T-cell (primary cell): ENCODE measurements at regions not wholly inside any gene's neighbourhood (a gene's known extent, or its start where the extent isn't known, plus 50 kb on each side); places are given as distances from the start of the nearest gene placed in this dataset.

ENCODE experiments used
- ATAC-seq, 4 experiments: fragments of 200-7000 bp in 3 of 4; fragments of 150-1000 bp in 1 of 4; cut with Tn5 transposase; replicated peaks in 1 of 4; 1 replicate in 3 of 4; 2 replicates in 1 of 4; pipeline ENCODE4 v1.10.0; 2021; ENCODE audit warnings: moderate library complexity in 3 of 4, mild to moderate bottlenecking in 2 of 4, moderate number of reproducible peaks in 1 of 4
- CTCF ChIA-PET, 2 donors: fragments of 300-600 bp; sonication (Branson Sonifier 250); formaldehyde crosslinking; loops; one replicate each; lab custom pipeline; 2022; ENCODE audit warnings: antibody characterized with exemption in 2 of 2; lab: Charles Lee
- POLR2A ChIA-PET, 2 donors: fragments of 300-600 bp; sonication (Branson Sonifier 250); formaldehyde crosslinking; loops; one replicate each; lab custom pipeline; 2022; ENCODE audit warnings: antibody characterized with exemption in 2 of 2; lab: Charles Lee
- DNase-seq, 35 experiments: peaks; one replicate each; pipeline versions ENCODE4 v3.0.0 to v3.0.0-alpha.2; 2013 to 2023
- H3K27ac ChIP-seq: one replicate; pipeline ENCODE4 v1.5.1; 2013; ENCODE audit warnings: low read length
- H3K27me3 ChIP-seq, 2 experiments: replicated peaks in 1 of 2; 1 replicate in 1 of 2; 2 replicates in 1 of 2; pipeline versions ENCODE4 v1.6.1 to v1.7.0; 2013; ENCODE audit warnings: low read length in 1 of 2, mixed read lengths in 1 of 2; ENCODE audit not compliant: control insufficient read depth in 2 of 2, insufficient read depth in 2 of 2; ENCODE audit errors: extremely low read depth in 1 of 2
- H3K36me3 ChIP-seq, 2 donors: 1 replicate in 1 of 2; 2 replicates in 1 of 2; pipeline versions ENCODE4 v1.6.1 to v1.7.0; 2013; ENCODE audit warnings: low read length in 1 of 2; ENCODE audit not compliant: control insufficient read depth in 2 of 2, insufficient read depth in 1 of 2; ENCODE audit errors: extremely low read depth in 1 of 2
- H3K4me1 ChIP-seq, 2 experiments: 1 replicate in 1 of 2; 2 replicates in 1 of 2; pipeline versions ENCODE4 v1.6.1 to v1.7.0; 2013; ENCODE audit warnings: low read length in 2 of 2, mixed read lengths in 1 of 2; ENCODE audit not compliant: insufficient read depth in 2 of 2, control insufficient read depth in 1 of 2; ENCODE audit errors: extremely low read depth in 1 of 2
- H3K4me3 ChIP-seq, 2 donors: 1 replicate in 1 of 2; 2 replicates in 1 of 2; pipeline versions ENCODE4 v1.5.1 to v1.7.0; 2013; ENCODE audit warnings: mild to moderate bottlenecking in 2 of 2, low read length in 1 of 2, moderate library complexity in 1 of 2; ENCODE audit not compliant: control insufficient read depth in 1 of 2; ENCODE audit errors: extremely low read depth in 1 of 2
- H3K9me3 ChIP-seq: 2 replicates; pipeline ENCODE4 v1.7.0; 2013
- H3K27ac Mint-ChIP-seq, 2 donors: one replicate each; pipeline ENCODE4 v1.8.0; 2020 to 2021; ENCODE audit warnings: mild to moderate bottlenecking in 2 of 2, mixed read lengths in 2 of 2
- H3K27me3 Mint-ChIP-seq, 2 donors: one replicate each; pipeline ENCODE4 v1.8.0; 2021 to 2022; ENCODE audit warnings: mixed read lengths in 2 of 2
- H3K36me3 Mint-ChIP-seq: one replicate; pipeline ENCODE4 v1.8.0; 2021; ENCODE audit warnings: mixed read lengths
- H3K4me1 Mint-ChIP-seq, 3 donors: one replicate each; pipeline ENCODE4 v1.8.0; 2020 to 2022; ENCODE audit warnings: mixed read lengths in 3 of 3, mild to moderate bottlenecking in 1 of 3
- H3K4me3 Mint-ChIP-seq, 3 donors: one replicate each; pipeline ENCODE4 v1.8.0; 2020 to 2022; ENCODE audit warnings: mild to moderate bottlenecking in 3 of 3, mixed read lengths in 3 of 3, moderate library complexity in 3 of 3
- H3K9me3 Mint-ChIP-seq, 3 donors: one replicate each; pipeline ENCODE4 v1.8.0; 2020 to 2022; ENCODE audit warnings: mixed read lengths in 3 of 3
- WGBS: methylation state at CpG from one replicate; pipeline ENCODE4 v1.1.5; 2013; ENCODE audit warnings: missing lambda C conversion rate; ENCODE audit not compliant: insufficient coverage; 5-methylcytosine and 5-hydroxymethylcytosine counted together

- no peaks in the 10 kb centered on the region for H3K9me3 ChIP-seq
- no peaks in the 10 kb centered on the region for H3K9me3 Mint-ChIP-seq
- no CpG with 5 or more reads among the region's 3 CpGs for WGBS
- H3K27ac ChIP-seq = no peak overlapping the region
- no peak overlapping the region for H3K4me3 ChIP-seq
- no peaks in the 10 kb centered on the region for H3K36me3 Mint-ChIP-seq
- H3K4me3 Mint-ChIP-seq = no peak overlapping the region
- no peaks in the 10 kb centered on the region for H3K27me3 ChIP-seq
- DNase-seq (no peak), ATAC-seq (no peak)
- H3K4me1 ChIP-seq = no peaks in the 10 kb centered on the region
- POLR2A ChIA-PET = no interaction called here
- CTCF ChIA-PET = no interaction called here
- no peaks in the 10 kb centered on the region for H3K36me3 ChIP-seq
- H3K4me1 Mint-ChIP-seq = no peaks in the 10 kb centered on the region
- peaks cover 0 to 4% of the 10 kb centered on the region in 2 donors for H3K27me3 Mint-ChIP-seq
- H3K27ac Mint-ChIP-seq = no peak overlapping the region
These were observed 847.6 kb downstream of the SOCS6 start for GRCh38 chr18:71136487-71136886.

- Mint-ChIP-seq H3K4me3 (no peak overlapping the region), H3K27ac (no peak overlapping the region), H3K27me3 (no peaks in the 10 kb centered on the region), H3K9me3 (peaks cover 0 to 8% (median 3%) of the 10 kb centered on the region in 3 donors), H3K36me3 (no peaks in the 10 kb centered on the region), H3K4me1 (no peaks in the 10 kb centered on the region)
- ChIA-PET CTCF (no interaction called here), POLR2A (no interaction called here)
- DNase-seq = no peak
- Histone ChIP-seq H3K4me3 (no peak overlapping the region), H3K36me3 (no peaks in the 10 kb centered on the region), H3K9me3 (no peaks in the 10 kb centered on the region), H3K27me3 (no peaks in the 10 kb centered on the region), H3K27ac (no peak overlapping the region), H3K4me1 (no peaks in the 10 kb centered on the region)
- no peak for ATAC-seq
- WGBS = 88% methylated on average over 1 of the region's 4 CpGs
These were observed 845.3 kb downstream of the SOCS6 start for GRCh38 chr18:71134122-71134521.

DNA sequence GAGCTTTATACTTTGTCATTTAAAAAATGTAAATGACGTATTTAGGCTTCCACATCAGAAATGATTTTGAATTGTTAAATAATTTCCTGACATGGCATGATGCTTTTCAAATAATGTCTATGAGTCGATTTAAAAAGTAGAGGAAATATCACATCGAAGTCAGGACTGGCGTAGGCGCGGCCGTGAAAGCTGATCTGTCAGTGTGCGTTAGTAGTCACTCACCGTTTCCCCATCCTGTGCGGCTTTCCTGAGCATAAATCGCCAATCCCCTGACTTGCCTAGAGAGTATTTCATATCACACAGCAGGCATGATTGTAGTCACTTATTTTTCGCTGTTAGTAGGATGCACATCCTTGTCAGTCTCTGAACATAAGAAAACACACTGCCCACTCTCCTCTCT, 843.1 kb downstream of the SOCS6 start:
- WGBS = 92% methylated on average over 10 of the region's 12 CpGs
- Mint-ChIP-seq H3K4me1 (no peaks in the 10 kb centered on the region), H3K4me3 (no peak overlapping the region), H3K27ac (no peak overlapping the region), H3K36me3 (no peaks in the 10 kb centered on the region), H3K27me3 (no peaks in the 10 kb centered on the region), H3K9me3 (peaks cover 0 to 13% (median 3%) of the 10 kb centered on the region in 3 donors)
- no peaks in the 10 kb centered on the region for H3K36me3 ChIP-seq
- H3K4me1 ChIP-seq = no peaks in the 10 kb centered on the region
- no peak for ATAC-seq
- no peaks in the 10 kb centered on the region for H3K9me3 ChIP-seq
- H3K27me3 ChIP-seq = no peaks in the 10 kb centered on the region
- H3K4me3 ChIP-seq = no peak overlapping the region
- ChIA-PET CTCF (interaction anchor here in 1 of 2 donors (0.7 kb wide), 1 partner anchor 18 kb away, joined by 5 read pairs; no protein-coding TSS in a partner anchor), POLR2A (no interaction called here)
- no peak for DNase-seq
- H3K27ac ChIP-seq = no peak overlapping the region

DNA sequence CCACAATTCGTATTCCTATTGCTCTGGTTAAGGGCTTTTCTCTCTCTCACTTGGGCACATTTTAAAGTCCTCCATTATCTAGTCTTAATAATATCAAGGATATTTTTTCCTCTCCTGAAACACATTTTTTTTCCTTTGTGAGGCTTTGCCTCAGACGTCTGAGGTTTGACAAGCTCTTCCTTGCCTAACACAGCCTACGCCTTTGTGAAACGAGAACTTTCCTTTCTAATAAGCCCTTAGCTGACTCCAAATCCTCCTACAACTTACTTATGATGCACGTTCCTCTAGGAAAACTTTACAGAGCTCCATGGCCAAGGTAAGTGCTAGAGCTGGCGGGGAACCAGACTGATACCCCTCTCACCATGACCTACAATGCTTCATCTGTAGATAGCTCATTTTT, 841.5 kb downstream of the SOCS6 start:
- WGBS = 74% methylated on average over 5 of the region's 6 CpGs
- peaks cover 0 to 17% (median 3%) of the 10 kb centered on the region in 3 donors for H3K9me3 Mint-ChIP-seq
- no peak overlapping the region for H3K27ac Mint-ChIP-seq
- ChIA-PET CTCF (no interaction called here), POLR2A (interaction anchor here in 1 of 2 donors (0.6 kb wide), 1 partner anchor 1075 kb away, joined by 5 read pairs; no protein-coding TSS in a partner anchor)
- DNase-seq = no peak
- no peaks in the 10 kb centered on the region for H3K36me3 ChIP-seq
- no peaks in the 10 kb centered on the region for H3K9me3 ChIP-seq
- no peaks in the 10 kb centered on the region for H3K36me3 Mint-ChIP-seq
- no peak overlapping the region for H3K4me3 ChIP-seq
- no peaks in the 10 kb centered on the region for H3K4me1 Mint-ChIP-seq
- no peaks in the 10 kb centered on the region for H3K27me3 ChIP-seq
- no peak for ATAC-seq
- H3K4me3 Mint-ChIP-seq = no peak overlapping the region
- H3K27me3 Mint-ChIP-seq = no peaks in the 10 kb centered on the region
- H3K27ac ChIP-seq = no peak overlapping the region
- H3K4me1 ChIP-seq = no peaks in the 10 kb centered on the region

DNA sequence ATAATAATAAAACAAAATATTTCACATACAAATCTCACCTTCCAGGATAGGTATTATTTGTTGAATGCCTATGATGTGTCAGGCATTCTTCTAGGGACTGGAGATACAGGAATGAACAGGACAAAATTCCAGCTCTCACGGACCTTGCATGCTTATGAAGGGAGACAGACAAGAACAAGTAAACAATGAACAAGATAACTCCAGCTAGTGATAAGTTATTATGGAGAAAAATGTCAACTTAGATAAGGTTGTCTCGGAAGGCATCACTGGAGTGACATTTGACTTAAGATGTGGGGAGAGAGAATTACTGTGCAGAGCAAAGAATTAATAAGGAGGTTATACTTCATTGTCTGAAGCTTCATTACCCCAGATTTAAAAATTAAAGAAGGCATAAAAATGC, 836.7 kb downstream of the SOCS6 start:
- Mint-ChIP-seq H3K36me3 (no peaks in the 10 kb centered on the region), H3K27ac (no peak overlapping the region), H3K9me3 (peaks cover 11 to 37% (median 22%) of the 10 kb centered on the region in 3 donors), H3K4me1 (no peaks in the 10 kb centered on the region), H3K4me3 (no peak overlapping the region), H3K27me3 (no peaks in the 10 kb centered on the region)
- ATAC-seq (no peak), DNase-seq (no peak)
- Histone ChIP-seq H3K9me3 (no peaks in the 10 kb centered on the region), H3K27me3 (no peaks in the 10 kb centered on the region), H3K4me1 (no peaks in the 10 kb centered on the region), H3K27ac (no peak overlapping the region), H3K36me3 (no peaks in the 10 kb centered on the region), H3K4me3 (no peak overlapping the region)
- POLR2A ChIA-PET = no interaction called here
- 94% methylated on average over 2 of the region's 2 CpGs for WGBS
- CTCF ChIA-PET = no interaction called here

DNA sequence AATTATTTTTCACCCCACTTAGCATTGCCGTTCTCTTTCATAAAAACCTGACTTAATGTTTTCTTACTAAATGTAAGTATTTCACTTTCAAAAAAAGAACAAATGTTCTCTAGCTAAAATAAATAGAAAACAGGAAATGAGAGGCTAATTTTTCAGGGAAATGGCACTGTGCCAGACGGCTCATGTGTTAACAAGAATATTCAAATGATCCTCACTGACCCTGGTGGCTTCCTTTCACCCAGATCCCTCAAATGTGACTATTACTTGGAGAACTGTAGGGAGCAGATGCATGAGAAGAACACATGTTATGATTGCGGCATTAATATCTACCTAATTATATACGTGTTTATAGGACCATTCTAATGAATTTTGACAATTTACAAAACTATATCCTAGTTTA, 827.7 kb downstream of the SOCS6 start:
- no peaks in the 10 kb centered on the region for H3K27me3 Mint-ChIP-seq
- no peaks in the 10 kb centered on the region for H3K36me3 ChIP-seq
- no peak overlapping the region for H3K27ac ChIP-seq
- H3K9me3 ChIP-seq = no peaks in the 10 kb centered on the region
- H3K4me1 Mint-ChIP-seq = no peaks in the 10 kb centered on the region
- no peaks in the 10 kb centered on the region for H3K27me3 ChIP-seq
- ChIA-PET POLR2A (no interaction called here), CTCF (no interaction called here)
- no peak overlapping the region for H3K4me3 Mint-ChIP-seq
- no peak overlapping the region for H3K4me3 ChIP-seq
- peaks cover 10 to 14% (median 11%) of the 10 kb centered on the region in 3 donors for H3K9me3 Mint-ChIP-seq
- no CpG with 5 or more reads among the region's 4 CpGs for whole genome bisulfite sequencing
- no peaks in the 10 kb centered on the region for H3K4me1 ChIP-seq
- no peak overlapping the region for H3K27ac Mint-ChIP-seq
- DNase-seq (no peak), ATAC-seq (no peak)
- no peaks in the 10 kb centered on the region for H3K36me3 Mint-ChIP-seq

GRCh38 chr18:71115261-71115660, 826.4 kb downstream of the SOCS6 start:
- no peaks in the 10 kb centered on the region for H3K4me1 Mint-ChIP-seq
- no peak overlapping the region for H3K4me3 Mint-ChIP-seq
- H3K4me3 ChIP-seq = no peak overlapping the region
- H3K27me3 Mint-ChIP-seq = no peaks in the 10 kb centered on the region
- H3K27ac Mint-ChIP-seq = no peak overlapping the region
- ChIA-PET CTCF (no interaction called here), POLR2A (interaction anchor here in 1 of 2 donors (0.7 kb wide), 1 partner anchor 41 kb away, joined by 4 read pairs; no protein-coding TSS in a partner anchor)
- H3K36me3 ChIP-seq = no peaks in the 10 kb centered on the region
- no peak for ATAC-seq
- no peak overlapping the region for H3K27ac ChIP-seq
- no peaks in the 10 kb centered on the region for H3K4me1 ChIP-seq
- WGBS = 89% methylated on average over 7 of the region's 8 CpGs
- no peak for DNase-seq
- no peaks in the 10 kb centered on the region for H3K9me3 ChIP-seq
- H3K36me3 Mint-ChIP-seq = no peaks in the 10 kb centered on the region
- H3K9me3 Mint-ChIP-seq = peaks cover 0 to 8% (median 7%) of the 10 kb centered on the region in 3 donors
- no peaks in the 10 kb centered on the region for H3K27me3 ChIP-seq
